Ovary (tissue), 7 donors: ENCODE measurements at regions not wholly inside any gene's neighbourhood (a gene's known extent, or its start where the extent isn't known, plus 50 kb on each side); places are given as distances from the start of the nearest gene placed in this dataset.

Experiments used
- DNase-seq, 5 donors: peaks; one replicate each; pipeline ENCODE4 v3.0.0-alpha.2; 2019 to 2020
- H3K27ac ChIP-seq, 2 donors: fragments of 200-600 bp; one replicate each; pipeline versions ENCODE4 v1.5.1 to v1.8.0; 2019 to 2022
- H3K27me3 ChIP-seq: fragments of 200-600 bp; one replicate; pipeline ENCODE4 v1.8.0; 2022
- H3K36me3 ChIP-seq: fragments of 200-600 bp; sonication (generic); one replicate; pipeline ENCODE4 v1.5.1; 2019
- H3K4me1 ChIP-seq: one replicate; pipeline ENCODE4 v1.8.1; 2013; ENCODE audit warnings: mild to moderate bottlenecking, moderate library complexity; ENCODE audit not compliant: insufficient read depth
- H3K4me3 ChIP-seq: fragments of 200-600 bp; sonication (generic); one replicate; pipeline ENCODE4 v1.5.1; 2017
- H3K9me3 ChIP-seq, 2 donors: fragments of 200-600 bp in 1 of 2; sonication (generic) in 1 of 2; one replicate each; pipeline versions ENCODE4 v1.5.1 to v1.8.1; 2013 to 2019; ENCODE audit warnings: mild to moderate bottlenecking in 1 of 2, moderate library complexity in 1 of 2
- CTCF ChIP-seq, 3 donors: fragments of 450-650 bp in 2 of 3; fragments of 200-600 bp in 1 of 3; IDR thresholded peaks; one replicate each; pipeline versions ENCODE4 v1.5.1 to v1.8.0; 2016 to 2022; ENCODE audit warnings: antibody characterized with exemption in 3 of 3, mild to moderate bottlenecking in 1 of 3
- EP300 ChIP-seq: sonication (generic); formaldehyde crosslinking; IDR thresholded peaks from one replicate; pipeline ENCODE4 v1.6.1; 2017; ENCODE audit warnings: antibody characterized with exemption
- POLR2A ChIP-seq: fragments of 450-650 bp; IDR thresholded peaks from one replicate; pipeline ENCODE4 v1.6.1; 2017; ENCODE audit warnings: antibody characterized with exemption, mild to moderate bottlenecking, moderate library complexity
- WGBS, 3 donors: extraction: QIAGEN DNeasy Blood & Tissue Kit in 1 of 3; methylation state at CpG; one replicate each; pipeline versions ENCODE4 v1.1.5 to v1.1.7; 2013 to 2017; 5-methylcytosine and 5-hydroxymethylcytosine counted together
- intact Hi-C, 4 donors: fragments of 100-400 bp; cut with DNase I; formaldehyde crosslinking; loops; one replicate each; pipeline versions ENCODE4 v1.11.0 to v1.15.1; 2022 to 2023
- donor health status: DM: no; HTN: no; CAD: no; lungs with moderate emphysema.
- donor health status: DM: no; HTN: no; CAD: no.
- donor health status: Bipolar disorder and iron deficiency.
- donor health status: DM: no; HTN: no; CAD: no.
- donor health status: DM: yes; HTN: yes; CAD: no.

- H3K9me3 ChIP-seq: no peaks in the 10 kb centered on the region
- H3K4me1 ChIP-seq: no peaks in the 10 kb centered on the region
- DNase-seq: no peak
- H3K27me3 ChIP-seq: no peaks in the 10 kb centered on the region
- H3K27ac ChIP-seq: no peak overlapping the region
- intact Hi-C loops: loop anchor here in 1 of 4 donors (5.0 kb wide), 1 partner anchor 1126 kb away; no protein-coding TSS in a partner anchor
- 85 to 90% (median 86%) methylated on average over 3 of the region's 3 CpGs for WGBS, 3 donors
- no peak overlapping the region for H3K4me3 ChIP-seq
- TF ChIP-seq EP300: no peak
- no peaks in the 10 kb centered on the region for H3K36me3 ChIP-seq
Measured at GRCh38 chr20:11051136-11051535, 377.3 kb upstream of the JAG1 start.

- Histone ChIP-seq H3K9me3 (no peaks in the 10 kb centered on the region), H3K27me3 (no peaks in the 10 kb centered on the region), H3K4me1 (no peaks in the 10 kb centered on the region), H3K36me3 (no peaks in the 10 kb centered on the region), H3K27ac (no peak overlapping the region), H3K4me3 (no peak overlapping the region)
- TF ChIP-seq CTCF (IDR thresholded peaks at IDR 0.05) (no peak), POLR2A (no peak), EP300 (no peak)
- DNase-seq: no peak
- intact Hi-C loops: loop anchor here in 1 of 4 donors (5.0 kb wide), 1 partner anchor 1124 kb away; no protein-coding TSS in a partner anchor
Measured at GRCh38 chr20:11053310-11053709, 379.5 kb upstream of the JAG1 start.

GRCh38 chr20:11054266-11054993 is 380.6 kb upstream of the JAG1 start:
- Histone ChIP-seq H3K27me3 (no peaks in the 10 kb centered on the region), H3K4me3 (no peak overlapping the region), H3K27ac (no peak overlapping the region), H3K36me3 (no peaks in the 10 kb centered on the region), H3K9me3 (no peaks in the 10 kb centered on the region), H3K4me1 (no peaks in the 10 kb centered on the region)
- DNase-seq: no peak
- 80 to 89% (median 83%) methylated on average over 8 of the region's 8 CpGs for WGBS, 3 donors
- intact Hi-C loops: loop anchor here in 1 of 4 donors (5.0 kb wide), 1 partner anchor 1123 kb away; no protein-coding TSS in a partner anchor
- no peak for TF ChIP-seq POLR2A
- no peak for TF ChIP-seq CTCF (IDR thresholded peaks at IDR 0.05)
- TF ChIP-seq EP300: no peak

- whole genome bisulfite sequencing, 3 donors: 75 to 86% (median 85%) methylated on average over 5 of the region's 5 CpGs
- intact Hi-C loops: no loop called here
- Histone ChIP-seq H3K27me3 (no peaks in the 10 kb centered on the region), H3K36me3 (no peaks in the 10 kb centered on the region), H3K4me3 (no peak overlapping the region), H3K9me3 (no peaks in the 10 kb centered on the region), H3K4me1 (no peaks in the 10 kb centered on the region), H3K27ac (no peak overlapping the region)
- DNase-seq: no peak
- TF ChIP-seq POLR2A: no peak
- TF ChIP-seq EP300: no peak
- TF ChIP-seq CTCF (IDR thresholded peaks at IDR 0.05): no peak
Measured at GRCh38 chr20:11056414-11056813, 382.6 kb upstream of the JAG1 start.

DNA sequence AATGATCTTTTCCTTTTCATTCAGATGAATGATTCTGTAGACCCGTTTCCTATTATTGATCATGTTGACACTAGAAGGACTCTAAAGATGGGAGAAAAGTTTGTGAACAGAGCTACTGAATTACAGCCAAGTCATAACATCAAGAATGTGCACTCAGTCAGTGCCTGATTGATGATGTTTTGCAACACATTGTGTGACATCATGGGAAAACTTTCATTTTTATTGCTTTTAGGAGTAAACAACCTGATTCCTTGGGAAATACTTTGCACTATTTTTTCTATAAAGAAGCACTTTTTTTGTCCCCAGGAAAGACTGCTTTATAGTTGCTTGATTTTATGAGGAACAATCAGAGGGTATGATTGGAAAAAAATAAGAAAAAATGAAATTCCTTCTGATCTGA is 383.8 kb upstream of the JAG1 start:
- no peaks in the 10 kb centered on the region for H3K27me3 ChIP-seq
- no peak overlapping the region for H3K4me3 ChIP-seq
- no peaks in the 10 kb centered on the region for H3K9me3 ChIP-seq
- 52 to 70% (median 63%) methylated on average over 1 of the region's 1 CpG for WGBS, 3 donors
- intact Hi-C loops: no loop called here
- H3K4me1 ChIP-seq: no peaks in the 10 kb centered on the region
- H3K27ac ChIP-seq: no peak overlapping the region
- DNase-seq: no peak
- no peak for TF ChIP-seq EP300
- no peak for TF ChIP-seq CTCF (IDR thresholded peaks at IDR 0.05)
- no peak for TF ChIP-seq POLR2A
- no peaks in the 10 kb centered on the region for H3K36me3 ChIP-seq
